ENCODE measurements at regions not wholly inside any gene's neighbourhood (a gene's known extent, or its start where the extent isn't known, plus 50 kb on each side); places are given as distances from the start of the nearest gene placed in this dataset.
"Not testable (repeated sequence)": the region's sequence is repeated elsewhere in the genome, so short reads cannot be mapped to it uniquely, and the experiment has no call there.

DNA sequence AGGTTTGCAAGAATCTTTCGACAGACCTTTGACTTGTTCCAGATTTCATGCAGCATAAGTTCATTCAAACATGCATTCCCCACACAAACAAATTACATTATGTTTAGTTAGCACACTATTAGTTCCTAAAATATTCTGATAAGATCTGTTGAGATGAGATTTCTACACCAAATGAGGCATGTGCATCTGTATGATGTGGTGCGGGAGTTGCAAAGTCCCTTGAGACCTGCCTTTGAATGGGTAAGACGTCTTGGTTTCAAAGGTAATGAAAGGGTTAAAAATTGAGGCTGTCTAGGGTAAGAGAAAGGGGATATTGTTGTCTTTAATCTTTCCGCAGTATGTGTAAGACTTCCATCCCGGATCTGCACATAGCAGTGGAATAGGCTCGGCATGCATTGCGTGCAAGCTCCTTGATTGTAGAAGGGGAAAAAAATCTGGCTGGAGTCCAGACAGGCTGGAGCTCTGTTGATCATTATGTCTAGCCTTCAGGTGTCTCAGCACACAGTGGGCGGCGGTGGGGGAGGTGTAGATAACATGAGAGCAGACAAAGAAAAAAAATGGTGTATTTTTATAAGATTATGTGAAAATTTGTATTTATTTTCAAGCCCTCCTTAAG is 296.6 kb downstream of the PTPRC start:
- DNase-seq: peak; percentile 26

DNA sequence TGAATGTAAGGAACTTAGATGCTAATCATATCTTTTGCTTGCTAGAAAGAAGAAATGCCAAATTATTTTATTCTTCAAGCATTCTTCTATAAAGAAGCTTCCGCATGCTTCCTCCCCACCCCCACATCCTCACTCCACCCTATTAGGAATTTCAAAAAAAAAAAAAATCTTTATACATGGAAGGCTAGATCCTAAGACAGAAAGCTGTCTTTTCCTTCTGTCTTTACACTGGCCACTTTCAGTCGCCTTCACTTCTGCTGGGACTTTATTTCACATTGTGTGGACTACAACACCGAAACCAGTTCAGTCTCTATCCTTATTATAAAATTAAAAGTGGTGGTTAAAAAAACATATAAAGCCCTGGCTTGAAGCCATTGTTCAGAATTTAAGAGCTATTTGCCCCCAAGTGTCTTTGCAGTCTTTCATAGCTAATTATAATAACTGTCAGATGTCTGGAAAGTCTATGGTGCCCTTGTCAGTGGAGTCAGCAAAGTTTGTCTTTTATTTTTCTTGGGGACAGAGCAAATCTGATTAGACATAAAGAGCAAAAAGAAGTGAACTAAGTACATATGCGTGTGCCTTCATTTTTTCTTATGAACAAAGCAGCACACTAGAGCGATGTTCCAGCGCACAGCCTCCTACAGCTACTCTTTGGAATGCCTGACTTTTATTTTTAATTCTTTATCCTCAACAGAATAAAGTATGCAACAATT is 297.7 kb downstream of the PTPRC start:
- DNase-seq: no peak

DNA sequence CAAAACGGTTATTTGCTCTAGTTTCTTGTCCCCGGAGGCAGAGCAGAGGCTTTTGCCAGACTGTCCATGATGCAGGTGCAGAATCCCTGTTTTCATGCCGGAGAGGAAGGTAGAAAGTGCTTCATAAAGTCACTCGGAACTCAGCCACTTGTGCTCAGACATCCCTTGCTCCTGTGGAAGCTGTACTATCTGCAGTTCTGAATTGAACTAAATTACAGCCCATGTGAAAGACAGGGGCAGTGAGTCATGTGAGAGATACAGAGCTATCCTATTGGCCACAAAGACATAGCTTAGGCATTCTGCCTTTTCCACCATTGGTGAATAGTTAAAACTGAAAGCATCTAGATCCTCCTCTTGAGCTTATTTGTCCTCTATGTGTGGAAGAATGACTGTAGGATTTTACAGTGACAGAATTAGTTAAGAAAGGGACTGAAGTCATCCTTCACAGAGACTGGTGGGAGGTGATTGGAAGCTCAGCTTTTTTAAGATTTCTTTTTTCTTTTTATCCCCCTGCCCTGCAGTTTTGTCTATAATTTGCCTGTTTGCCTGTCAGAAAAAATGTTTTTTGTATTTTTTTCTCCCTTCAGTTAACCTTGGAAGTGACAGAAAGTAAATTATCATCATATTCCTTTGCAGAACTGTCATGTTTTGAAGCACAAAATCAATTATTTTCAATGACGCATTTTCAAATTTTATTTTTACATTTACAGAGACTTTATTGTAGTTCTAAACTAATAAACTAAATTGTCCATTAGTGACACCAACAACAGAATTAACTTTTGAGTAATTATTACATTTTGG is 298.6 kb downstream of the PTPRC start:
- peak; percentile 5 for DNase-seq

DNA sequence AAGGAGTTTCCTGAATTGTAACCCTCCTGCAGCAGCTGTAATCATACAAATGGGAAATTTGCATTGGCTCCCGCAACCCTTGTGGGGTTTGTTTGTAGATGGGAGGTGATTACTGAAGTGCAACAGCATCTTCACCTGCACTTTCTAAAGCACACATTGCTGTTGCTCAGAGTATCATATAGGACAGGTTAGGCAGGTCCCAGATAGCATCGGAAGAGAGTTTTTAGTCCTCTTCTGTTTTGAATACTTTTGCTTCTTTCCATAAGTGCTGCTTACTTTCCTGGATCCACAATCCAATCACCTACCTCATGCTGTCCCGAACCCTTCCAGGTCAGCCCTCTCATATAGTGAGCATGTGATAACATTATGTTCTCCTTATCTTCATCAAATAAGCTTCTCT is 300.4 kb downstream of the PTPRC start:
- no peak for DNase-seq

DNA sequence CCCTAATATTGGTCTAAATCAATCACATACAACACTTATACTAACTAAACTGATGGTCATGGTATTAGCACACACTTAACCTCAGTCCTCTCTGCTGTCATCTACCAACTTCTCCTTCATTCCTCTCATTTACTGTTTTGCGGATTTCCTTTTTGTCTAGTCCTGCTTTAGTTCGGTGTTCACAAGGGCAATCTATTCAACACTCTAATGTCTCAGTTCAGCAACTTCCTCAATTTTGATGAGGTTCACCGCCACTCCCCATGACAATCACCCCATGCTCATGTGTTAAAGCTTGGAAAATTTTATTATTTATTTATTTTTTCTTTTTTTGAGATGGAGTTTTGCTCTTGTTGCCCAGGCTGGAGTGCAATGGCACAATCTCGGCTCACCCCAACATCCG is 301.1 kb downstream of the PTPRC start:
- no peak for DNase-seq

DNA sequence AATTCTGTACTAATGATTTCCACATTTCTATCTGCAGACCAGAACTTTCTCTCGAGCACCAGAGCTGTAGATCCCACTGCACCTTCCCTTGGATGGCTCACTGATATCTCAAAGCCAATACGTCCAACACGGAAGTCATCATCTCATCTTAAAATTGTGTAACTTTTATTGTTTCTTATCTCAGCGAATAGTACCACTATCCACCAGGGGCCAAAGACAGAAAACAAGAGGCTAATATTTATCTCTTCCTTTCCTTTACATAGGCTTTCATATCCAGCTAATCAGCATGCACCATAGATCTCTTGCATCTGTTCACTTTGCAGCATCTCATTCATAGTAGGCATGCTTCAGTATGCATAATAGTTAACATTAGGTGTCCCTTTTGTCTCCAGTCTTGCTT is 303.6 kb downstream of the PTPRC start:
- no peak for DNase-seq

DNA sequence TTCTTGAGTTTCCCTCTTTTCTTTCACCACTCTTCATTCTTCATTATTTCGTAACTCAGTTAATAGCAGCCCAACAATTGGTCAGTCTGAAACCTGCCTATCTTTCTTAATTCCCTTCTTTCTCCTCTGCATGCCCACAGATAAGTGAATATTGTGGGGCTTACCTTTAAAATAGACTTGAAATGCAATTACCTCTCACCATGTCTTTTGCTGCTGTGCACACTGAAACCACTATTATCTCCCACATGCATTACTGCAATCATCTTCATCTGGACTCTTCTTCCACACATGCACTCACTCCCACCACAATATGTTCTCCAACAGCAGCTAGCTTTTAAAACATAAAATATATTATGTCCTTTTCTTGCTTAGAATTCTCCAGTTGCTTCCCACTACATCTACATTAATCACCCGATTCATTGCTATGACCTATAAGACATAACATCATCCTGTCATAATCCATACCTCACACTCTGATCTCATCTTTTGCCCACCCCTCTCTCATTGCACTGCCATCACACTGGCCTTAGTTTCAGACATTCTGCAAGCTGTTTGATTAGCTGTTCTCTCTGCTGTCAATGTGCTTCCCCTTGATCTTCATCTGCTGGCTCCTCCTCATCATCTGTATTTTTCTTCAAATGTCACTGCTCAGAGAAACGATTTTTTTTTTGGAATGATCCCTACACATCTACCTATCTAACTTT is 304.8 kb downstream of the PTPRC start:
- no peak for DNase-seq

DNA sequence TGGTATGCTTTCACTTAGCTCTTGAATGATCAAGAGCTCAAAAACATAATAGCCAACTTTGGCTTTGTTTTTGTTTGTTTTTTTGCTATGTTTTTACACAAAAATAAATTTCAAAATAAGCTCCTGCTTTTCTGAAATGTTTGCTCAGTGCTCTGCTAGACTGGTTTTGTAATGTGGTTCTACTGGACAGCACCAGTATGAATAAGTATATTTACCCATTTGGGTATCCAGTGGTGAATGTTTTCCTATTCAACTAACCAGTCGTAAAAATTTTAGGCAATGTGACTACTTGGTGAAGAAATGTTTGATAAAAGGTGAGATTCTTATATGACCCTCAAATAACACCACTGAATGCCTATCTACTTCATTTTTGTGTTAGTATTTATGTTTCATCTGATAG is 308.6 kb downstream of the PTPRC start:
- no peak for DNase-seq

DNA sequence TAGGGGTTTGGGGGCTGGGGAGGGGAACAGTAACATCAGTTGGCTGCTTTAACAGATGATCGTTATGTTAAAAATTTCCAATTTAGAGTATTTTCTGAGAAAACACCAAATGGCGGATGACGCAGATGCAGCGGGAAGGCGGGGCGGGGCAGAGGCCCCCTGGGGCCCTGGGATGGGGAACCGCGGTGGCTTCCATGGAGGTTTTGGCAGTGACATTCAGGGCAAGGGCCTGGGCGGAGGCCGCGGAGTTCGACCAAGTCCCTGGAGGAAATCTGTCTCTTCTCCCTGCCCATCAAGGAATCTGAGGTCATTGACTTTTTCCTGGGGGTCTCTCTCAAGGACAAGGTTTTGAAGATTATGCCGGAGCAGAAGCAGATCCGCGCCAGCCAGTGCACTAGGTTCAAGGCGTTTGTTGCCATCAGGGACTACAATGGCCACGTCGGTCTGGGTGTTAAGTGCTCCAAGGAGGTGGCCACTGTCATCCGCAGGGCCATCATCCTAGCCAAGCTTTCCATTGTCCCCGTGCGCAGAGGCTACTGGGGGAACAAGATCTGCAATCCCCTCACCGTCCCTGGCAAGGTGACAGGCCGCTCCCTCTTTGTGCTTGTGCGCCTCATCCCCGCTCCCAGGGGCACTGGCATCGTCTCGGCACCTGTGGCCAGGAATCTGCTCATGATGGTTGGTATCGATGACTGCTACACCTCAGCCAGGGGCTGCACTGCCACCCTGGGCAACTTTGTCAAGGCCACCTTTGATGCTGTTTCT is 310.2 kb downstream of the PTPRC start:
- no peak for DNase-seq

DNA sequence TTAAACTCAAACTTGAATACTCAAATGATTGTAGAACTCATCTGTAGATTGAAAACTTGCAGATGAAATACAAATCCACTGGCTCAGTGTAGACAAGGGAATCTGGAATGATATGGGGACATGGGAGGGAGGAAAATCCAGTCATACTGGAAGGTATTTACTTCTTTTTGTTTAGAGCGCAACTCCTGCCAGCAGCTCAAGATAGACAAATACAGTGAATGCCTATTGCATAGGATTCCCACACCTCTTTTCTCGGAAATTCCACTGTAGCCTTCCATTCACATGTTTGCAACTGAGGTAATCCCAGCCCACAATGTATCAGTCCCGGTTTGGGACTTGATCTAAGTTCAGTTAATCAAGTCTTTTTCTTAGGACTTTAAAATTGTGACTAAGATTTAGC is 311.2 kb downstream of the PTPRC start:
- no peak for DNase-seq

DNA sequence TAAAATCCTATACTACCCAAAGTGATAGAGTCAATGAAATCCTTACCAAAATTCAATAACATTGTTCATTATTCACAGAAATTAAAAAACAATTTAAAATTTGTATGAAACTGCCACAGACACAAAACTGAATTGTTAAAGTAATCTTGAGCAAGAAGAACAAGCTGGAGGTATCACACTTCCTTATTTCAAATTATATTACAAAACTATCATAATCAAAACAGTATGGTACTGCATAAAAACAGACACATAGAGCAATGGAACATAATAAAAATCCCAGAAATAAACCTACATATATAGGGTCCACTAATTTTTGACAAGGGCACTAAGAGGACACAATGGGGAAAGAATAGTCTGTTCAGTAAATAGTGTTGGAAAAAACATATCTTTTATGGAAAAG is 316.2 kb downstream of the PTPRC start:
- no peak for DNase-seq

DNA sequence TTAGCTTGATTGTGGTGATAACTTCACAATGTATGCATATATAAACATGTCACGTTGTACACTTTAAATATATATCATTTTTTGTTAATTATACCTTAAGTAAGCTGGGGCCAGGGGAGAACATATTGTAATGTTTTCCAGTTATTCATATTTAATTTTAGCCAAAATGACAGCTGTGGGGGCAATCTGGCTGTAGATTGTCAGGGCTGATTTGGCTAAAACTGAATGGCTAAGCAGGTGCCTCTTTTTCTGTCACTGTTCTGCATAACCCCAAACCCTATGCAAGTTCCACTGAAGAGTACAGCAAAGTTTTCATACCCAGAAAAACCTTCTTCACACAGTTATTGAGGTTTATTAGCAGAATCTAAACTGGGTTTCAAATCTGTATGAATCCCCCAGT is 318.2 kb downstream of the PTPRC start:
- DNase-seq: no peak

DNA sequence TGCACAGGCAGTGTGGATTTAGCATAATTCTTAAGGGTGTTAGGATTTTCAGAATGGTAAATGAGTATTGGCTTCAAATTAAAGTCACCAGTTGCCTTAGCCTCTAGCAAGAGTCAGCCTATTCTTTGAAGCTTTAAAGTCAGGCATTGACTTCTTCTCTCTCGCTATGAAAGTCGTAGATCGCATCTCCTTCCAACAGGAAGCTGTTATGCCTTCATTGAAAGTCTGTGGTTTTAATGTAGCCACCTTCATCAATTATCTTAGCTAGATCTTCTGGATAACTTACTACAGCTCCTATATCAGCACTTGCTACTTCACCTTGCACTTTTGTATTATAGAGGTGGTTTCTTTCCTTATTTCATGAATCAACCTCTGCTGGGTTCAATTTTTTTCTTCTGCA is 320.2 kb downstream of the PTPRC start:
- DNase-seq: no peak

DNA sequence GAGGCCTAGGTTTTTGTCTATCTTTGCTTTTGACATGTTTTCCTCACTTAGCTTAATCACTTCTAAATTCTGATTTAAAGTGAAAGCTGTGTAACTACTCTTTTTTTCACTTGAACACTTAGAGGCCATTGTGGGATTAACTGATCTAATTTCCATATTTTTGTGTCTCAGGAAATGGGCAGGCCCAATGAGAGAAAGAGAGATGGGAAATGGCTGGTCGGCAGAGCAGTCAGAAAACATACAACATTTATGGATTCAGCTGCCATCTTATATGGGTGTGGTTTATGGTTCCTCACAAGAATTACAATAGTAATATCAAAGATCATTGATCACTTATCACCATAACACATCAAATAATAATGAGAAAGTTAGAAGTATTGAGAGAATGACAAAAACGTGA is 320.8 kb downstream of the PTPRC start:
- no peak for DNase-seq

DNA sequence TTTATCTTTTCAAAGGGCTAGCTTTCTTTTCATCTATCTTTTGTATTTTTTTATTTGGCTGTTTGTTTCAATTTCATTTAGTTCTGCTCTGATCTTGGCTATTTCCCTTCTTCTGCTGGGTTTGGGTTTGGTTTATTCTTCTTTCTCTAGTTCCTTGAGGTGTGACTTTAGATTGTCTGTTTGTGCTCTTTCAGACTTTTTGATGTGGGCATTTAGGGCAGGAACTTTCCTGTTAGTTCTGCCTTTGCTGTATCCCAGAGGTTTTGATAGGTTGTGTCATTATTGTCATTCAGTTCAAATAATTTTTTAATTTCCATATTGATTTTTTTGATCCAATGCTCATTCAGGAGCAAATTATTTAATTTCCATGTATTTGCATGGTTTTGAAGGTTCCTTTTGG is 325.0 kb downstream of the PTPRC start:
- not testable (repeated sequence) for DNase-seq

DNA sequence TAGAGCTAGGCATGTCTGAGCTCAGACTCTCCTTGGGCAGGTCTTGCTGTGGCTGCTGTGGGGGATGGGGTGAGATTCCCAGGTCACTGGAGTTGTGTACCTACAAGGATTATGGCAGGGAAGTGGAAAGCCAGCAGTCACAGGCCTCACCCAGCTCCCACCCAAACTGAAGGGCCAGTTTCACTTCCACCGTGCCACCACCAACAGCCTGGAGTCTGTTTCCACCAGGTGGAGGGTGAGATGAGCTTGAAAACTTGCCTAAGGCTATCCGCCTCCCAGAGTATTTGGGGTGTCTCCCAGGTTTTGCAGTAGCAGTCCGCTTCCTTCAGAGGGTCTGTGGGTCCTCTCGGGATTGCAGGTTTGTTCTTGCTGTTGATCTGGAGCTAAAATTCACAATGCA is 327.7 kb downstream of the PTPRC start:
- DNase-seq: no peak

DNA sequence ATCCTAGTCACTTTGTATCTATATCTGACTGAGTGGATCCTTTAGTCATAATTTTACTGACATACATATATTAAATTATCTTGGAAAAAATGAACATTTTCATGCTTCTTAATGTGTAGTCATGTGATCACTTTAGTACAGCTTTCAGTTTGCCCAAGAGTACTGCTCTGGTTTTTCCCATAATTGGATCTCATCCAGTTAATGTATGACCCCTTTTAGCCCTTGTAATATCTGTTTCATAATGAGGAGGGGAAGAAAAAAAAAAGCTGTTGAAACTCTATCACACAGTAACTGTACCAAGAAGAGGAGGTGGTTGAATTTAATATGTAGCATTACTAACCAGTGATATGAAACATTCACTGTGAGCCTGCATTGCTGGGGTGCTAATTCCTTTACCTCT is 328.7 kb downstream of the PTPRC start:
- no peak for DNase-seq

DNA sequence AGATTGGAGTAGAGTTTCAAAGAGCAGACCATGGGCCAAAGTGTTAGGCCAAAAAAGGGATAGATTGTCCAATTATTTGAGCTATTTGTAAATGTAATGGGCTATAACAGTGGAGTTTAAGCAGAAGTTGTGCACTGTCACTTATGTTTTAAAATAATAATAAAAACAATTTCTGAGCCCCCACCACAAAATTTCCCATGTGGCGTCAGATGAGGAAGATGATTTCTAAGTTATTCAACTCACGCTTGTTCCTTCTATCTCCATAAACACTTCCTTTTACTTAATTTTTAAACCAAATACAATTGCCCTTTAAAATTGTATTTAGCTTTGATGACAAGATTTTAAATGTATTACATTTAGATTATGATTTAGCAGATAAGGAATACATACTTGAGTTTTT is 330.0 kb downstream of the PTPRC start:
- no peak for DNase-seq

DNA sequence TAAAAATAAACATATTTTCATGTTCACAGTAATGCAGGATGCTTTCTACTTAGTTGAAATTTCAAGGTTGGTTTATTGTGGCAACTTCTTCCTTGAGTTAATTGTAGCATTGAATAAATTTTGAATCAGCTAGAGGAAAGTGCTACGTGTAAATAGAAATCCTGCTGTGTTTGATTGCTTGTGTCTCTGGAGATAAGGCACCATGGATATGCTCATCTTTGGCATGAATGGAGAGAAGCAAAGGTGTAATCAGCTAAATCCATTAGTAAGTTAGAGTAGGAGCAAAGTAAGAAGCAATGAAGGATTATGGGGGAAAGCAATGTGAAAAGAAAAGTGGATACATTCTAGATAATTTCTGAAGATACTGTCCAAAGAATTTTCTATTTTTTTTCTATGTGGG is 331.1 kb downstream of the PTPRC start:
- no peak for DNase-seq

DNA sequence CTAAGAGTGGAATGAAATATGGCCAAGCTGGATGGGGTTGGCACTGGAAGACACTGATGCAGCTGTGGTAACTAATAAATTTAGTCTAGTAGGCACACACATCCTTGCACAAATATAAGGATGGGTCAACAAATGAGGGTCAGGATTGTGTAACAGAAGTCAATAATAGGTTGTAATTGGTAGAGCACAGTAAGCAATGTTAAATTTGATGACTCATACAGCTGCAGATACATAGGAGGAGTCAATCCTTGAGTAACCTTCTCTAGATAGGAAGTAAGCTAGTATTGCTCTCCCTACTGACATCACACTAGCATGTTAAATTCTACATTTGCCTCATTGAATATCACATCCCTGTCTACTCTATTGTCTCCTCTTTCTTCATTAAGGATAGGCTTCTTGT is 332.1 kb downstream of the PTPRC start:
- no peak for DNase-seq

DNA sequence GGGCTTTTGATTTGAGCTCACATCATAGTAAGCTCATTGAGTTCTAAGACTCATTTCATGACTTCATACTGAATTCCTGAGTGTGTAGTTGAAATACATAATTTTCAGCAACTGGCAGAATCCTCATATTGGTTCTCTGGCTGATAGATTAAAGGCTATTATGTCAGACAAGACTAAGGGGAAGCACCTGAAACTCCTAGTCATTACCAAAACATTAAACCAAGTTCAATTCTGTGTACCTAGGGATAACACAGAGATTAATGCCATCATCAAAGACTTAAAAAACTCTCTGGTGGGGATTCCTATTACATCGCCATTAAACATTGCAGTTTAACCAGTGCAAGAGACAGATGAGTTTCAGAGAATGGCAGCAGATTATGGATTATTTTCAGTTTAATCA is 339.1 kb downstream of the PTPRC start:
- DNase-seq: no peak

DNA sequence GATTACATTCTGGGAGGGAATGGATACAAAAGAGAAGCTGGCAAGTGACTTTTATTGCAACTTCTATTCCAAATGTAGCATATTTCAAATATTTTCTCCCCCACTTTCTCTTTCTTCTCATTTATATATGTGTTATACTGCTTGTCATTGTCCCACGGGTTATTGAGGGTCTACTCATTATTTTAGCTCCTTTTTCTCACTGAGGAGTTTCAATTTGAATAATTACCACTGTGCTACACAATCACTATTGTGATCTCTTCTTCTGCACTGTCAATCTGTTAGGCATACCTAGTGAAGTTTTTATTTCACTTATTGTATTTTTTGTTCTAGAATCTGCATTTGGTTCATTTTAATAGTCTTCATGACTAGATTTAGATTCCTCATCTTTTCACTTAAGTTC is 339.7 kb downstream of the PTPRC start:
- no peak for DNase-seq

DNA sequence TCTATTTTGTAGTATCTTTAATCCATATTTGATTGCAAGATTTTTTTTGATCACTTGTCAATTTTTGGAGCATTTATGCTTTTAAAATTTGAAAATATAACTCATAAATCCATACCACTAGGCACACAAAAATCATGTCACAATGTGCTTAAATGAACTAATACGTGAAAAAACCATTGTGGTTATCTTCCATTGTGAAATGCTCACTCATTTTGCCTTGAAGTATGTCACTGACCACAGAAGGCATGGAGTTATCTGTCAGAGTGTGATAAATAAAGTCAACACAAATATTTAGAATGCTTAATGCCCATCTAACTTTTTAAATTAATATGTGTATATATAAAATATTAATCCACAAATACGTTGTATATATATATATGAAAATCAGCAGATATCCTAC is 347.2 kb downstream of the PTPRC start:
- no peak for DNase-seq

All from effector CD8-positive, alpha-beta T cell (primary cell).